Mucosa of gallbladder (tissue), 1 donor: ENCODE measurements at regions not wholly inside any gene's neighbourhood (a gene's known extent, or its start where the extent isn't known, plus 50 kb on each side); places are given as distances from the start of the nearest gene placed in this dataset.

ENCODE experiments used
- DNase-seq: peaks from one replicate; pipeline ENCODE4 v3.0.0-alpha.2; 2020; ENCODE audit warnings: low spot score
- donor health status: DM: no; HTN: no; CAD: no.

DNA sequence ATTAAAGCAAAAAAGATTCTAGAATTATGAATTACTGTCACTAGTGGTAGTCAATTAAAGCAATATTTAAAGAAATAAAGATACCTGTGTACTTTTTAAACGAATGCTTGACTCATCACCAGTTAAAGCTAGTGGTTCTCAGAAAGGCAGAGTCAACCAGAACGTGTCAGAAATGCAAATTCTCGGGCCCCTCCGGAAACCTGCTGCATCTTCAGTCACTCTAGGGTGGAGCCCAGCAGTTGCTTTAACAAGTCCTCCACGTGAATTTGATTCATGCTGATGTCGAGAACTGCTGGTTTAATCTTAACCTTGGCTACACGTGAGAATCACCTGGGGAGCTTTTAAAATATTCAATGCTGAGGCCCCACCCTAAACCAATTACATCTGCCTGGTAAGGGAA, 169.8 kb upstream of the SDK2 start:
- DNase-seq = no peak

DNA sequence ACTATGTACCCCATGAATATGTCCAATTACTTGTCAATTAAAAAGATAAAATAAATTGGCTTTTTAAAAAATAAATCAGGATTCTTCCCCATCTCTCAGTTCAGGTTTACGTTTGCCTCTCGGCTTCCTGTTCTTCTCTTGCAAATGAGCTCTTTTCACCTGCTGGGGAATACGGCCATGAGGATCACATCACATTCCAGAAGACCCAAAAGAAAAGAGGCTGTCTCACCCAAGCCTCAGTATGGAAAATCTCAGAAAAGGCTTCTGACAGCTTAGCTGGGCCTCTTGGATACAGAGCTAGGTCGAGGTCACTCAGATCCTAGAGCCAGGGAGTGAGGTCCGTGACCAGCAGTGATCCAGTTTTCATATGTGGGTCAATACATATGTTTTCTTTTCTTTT, 171.2 kb upstream of the SDK2 start:
- no peak for DNase-seq

DNA sequence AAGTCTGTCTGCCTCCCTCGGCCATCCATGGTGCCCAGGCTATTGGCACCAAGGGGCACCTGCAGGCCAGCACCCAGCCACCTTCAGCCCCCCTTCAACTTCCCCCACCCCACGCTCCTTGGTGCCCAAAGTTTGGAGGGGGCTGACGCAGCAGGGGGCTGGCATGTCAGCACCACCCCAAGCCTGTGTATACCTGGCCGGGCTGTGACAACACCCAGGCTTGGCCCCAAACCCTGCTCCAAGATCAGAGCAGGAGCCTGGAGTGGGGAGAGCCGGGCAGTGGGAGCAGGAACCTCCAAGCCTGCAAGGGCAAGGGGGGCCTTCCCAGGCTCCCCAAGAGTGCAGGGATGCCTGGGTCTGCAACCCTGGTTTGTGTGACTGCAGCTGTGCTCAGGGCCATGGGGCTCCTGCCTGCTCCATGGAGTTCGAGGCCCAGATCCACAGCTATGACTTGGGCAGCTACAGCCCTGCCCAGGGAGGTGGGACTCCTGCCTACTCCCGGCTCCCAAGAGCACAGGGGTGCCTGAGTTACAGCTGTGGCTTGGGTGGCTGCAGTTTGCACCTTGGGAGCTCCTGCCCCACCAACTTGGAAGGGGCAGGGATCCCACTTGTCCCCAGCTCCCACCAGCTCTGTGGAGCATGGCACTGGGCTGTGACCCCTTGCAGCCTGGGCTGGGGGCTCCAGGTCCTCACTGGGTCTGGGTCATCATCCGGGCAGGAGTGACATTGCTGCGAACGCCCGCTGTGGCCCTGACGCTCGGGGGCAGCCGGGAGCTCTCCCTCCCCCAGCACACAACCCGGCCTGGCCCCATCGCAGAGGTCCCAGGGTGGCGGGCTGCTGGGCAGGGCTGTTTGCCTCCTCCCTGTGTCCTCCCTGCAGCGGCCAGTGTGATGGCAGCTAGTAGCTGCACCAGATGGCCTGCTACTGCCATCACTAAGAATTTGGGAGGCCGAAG, 175.5 kb upstream of the SDK2 start:
- no peak for DNase-seq

DNA sequence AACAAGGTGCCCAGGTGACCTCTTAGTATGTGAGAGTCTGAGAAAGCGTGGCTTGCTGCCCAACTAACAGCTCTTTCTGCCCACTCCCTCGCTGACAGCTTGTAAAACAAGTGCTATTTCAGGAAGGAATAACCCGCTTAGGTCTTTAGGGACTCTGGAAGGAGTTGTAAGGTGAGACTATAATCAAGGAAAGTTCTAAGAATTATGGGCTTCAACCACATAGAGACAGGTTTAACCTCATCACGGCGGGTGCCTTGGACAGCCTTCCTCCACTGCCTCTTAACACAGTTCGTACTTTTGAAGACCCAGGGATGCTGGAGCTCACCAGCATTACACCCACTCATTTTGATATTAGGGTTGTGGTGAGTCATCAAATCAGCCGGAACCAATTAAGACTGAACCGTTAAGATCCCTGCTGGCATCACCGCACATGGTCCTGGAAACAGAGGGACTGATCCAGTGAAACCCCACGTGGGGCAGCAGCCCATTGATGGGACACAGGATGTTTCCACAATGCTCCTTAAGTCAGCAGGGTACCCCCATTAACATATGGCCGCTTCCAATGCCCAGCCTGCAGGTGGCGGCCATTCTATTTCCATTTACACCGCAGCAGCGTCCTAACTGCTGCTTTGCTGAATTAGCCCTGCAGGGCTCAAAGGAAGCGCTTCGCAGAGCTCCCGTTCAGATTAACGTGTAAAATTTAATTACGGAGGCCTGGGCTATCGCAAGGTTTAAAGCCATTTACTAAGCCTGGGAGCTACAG, 176.6 kb upstream of the SDK2 start:
- no peak for DNase-seq

DNA sequence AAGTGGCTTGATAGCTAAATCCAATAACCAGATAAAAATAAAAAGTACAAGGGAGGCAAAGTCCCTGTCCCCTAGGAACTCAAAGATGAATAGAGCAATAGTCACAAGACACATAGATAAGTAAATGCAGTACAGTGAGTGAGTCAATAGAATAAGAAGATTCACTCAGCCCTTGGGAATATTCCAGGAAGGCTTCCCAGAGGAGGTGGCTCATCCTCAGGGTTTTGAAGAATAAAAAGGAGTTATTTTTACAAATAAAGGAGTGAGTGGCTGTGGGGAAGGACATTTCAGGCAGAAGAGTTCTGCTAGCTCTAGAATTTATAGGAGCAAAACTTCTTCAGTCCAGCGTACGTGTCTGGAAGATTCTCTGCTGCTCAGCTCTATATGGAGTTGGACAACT, 177.4 kb upstream of the SDK2 start:
- no peak for DNase-seq

DNA sequence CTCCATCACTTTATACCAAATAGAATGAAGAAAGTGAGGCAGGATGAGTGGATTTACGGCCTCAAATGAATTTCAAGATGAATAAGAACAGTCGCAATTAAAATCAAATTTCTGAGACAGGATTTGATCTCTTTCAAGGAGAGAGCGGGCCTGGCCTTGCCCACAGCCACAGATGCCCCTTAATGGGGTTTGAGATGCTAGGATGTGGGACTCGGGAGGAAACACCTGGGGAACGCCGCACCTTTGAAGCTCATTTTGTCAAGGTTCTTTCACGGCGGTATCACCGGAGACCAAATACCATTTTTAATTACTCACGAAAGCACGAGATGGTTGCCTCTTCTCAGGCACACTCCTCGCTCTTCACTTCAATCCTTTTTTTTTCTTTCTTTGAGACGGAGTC, 178.1 kb upstream of the SDK2 start:
- DNase-seq = no peak

DNA sequence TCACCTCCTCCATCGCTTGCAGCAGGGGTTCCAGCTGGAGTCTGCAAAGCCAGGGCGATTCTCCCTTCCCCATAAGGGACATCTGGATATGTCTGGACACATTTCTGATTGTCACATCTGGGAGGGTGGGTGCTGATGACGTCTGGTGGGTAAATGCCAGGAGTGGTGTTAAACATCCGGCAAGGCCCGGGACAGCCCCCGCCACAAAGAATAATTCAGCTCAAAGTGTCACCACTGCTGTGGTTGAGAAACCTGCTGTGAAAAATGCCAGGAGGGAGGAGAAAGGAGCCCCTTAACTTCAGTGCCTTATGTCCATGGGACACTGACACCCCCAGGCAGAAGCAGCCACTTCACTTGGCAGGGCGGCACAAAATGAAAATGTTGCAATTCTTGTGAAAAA, 179.4 kb upstream of the SDK2 start:
- no peak for DNase-seq

DNA sequence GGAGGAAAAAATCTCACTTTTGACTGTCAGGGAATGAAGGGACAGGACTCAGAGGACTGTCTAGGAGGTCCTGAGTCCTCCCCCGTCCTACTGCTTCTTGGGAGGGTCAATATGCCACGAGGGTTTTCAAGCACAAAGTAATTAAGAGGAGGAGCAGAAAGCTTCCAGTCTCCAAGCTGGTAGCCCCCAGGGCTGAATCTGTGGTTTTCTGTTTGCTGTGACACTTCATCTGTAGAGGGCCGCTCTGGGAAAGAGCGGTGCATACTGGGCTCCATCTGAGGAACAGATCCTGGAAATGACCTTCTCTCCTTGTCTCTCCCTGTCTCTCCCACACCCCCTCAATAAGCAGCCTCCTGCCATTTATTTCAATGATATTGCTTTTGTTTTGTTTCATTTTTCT, 180.1 kb upstream of the SDK2 start:
- no peak for DNase-seq

DNA sequence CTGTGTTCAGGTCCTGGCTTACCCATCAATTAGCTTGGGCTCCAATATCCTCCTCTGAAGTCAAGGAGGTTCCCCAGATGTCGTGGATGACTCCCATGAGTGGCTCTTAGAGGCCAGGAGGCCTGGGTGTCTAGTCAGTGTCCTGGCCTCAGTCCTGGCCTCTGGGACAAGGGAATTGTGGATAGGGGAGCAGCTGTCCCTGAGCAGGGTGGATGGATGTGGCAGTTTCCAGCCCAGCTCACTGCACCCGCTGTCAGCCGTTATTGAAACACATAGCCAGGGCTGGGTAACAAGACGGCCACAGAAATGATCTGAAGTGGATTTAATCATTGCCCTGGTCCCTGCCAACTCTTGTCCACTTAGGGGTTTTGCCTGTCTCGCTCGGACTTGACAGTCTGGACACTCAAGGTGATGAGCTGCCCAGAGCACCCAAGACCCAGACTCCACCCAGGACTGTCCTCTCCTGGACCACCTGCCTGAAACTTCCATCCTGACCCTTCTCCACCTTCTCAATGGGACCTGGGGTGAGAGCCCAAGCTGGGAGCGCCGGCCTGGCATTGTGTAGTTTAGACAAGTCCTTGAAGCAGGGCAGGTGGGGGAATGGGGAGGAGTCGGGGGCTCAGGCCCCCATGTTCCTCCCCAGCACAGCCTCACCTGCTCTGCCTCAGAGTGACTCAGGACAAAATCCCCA, 182.1 kb upstream of the SDK2 start:
- DNase-seq = no peak

DNA sequence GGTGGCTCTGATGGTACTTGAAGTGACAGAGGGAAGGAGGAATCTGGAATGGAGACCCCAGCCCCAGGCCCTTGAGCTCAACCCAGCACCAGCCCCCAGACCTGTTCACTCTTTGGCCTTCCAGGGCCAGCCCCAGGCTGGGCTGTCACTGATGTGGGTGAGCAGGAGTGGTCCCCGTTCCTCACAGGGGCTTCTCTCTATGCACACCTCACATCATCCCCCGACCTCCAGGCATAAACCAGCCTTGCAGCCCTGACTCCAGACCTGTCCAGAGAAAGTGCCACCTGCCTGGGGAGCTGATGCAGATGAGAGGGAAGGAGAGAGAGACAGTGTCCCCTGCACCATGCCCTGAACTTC, 182.6 kb upstream of the SDK2 start:
- DNase-seq = no peak

DNA sequence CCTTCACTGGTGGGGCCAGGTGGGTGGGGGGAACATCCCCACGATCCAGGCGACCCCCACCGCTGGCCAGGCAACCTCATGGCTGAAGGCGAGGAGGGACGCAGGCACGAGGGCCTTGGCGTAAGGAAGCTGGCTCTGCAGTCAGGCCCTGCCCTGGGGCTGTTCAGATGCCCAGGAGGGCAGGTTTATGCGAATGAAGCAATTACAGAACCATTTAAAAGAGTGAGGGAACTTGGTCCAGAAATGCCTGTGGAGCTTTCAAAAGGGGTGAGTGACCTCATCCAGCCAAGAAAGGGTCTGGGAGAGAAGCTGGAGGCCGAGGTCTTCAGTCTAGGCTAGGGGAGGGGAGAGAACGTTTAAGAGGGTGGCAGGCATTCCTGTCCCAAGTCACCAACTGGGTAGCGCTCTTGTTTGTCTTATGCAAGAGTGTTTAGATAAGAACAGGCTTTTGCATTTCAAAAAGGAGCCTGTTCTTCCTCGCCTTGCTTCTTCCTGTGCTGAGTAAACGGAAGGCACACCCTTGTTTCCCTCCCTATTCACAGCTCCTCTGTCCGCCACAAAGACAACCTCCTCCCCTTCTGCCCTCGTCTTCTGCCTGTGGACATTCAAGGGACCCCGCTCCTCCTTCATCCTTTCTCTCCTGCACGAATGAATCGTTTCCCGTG, 183.5 kb upstream of the SDK2 start:
- DNase-seq = no peak

DNA sequence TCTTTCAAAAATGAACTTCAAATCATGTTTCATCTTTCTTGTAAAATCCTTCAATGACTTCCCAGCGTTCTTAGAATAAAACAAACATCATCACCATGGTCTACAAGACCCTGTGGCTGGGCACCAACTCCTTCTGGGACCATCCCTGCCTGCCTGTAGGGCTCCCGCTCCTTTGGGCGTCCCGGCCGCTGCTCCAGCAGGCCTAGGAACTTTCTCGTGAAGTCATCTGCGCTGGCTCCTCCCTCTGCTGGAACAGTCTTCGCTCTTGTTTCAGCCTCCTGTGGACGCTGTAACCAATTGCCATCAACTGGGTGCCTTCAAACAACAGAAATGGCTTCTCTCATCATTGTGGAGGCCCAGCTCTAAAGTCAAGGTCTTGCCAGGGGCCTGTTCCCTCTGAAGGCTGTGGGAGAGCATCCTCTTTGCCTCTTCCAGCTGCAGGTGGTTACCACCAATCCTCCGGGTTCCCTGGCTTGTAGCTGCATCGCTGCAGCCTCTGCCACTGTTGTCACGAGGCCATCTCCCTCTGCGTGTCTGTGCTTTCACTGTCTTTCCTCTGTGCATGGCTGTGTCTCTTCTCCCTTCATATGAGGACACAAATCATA, 185.5 kb upstream of the SDK2 start:
- no peak for DNase-seq

DNA sequence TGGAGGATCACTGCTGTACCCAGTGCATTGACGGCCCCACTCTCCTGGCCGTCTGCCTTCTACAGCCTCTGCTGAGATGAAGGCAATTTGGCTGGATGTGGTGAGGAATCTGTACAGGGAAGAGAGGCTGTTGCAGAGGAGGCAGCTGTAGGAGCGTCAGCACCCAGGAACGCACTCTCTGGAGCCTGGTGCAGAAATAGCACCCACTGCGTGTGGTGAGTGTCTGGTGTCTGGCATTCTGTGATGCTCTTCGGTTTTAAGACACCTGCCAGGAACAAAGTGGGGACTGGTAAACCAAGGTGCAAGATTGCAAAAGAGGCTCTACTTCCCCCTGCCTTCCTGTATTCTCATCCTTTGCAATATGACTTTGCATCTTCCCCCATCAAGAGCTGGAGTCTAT, 187.5 kb upstream of the SDK2 start:
- DNase-seq = no peak

DNA sequence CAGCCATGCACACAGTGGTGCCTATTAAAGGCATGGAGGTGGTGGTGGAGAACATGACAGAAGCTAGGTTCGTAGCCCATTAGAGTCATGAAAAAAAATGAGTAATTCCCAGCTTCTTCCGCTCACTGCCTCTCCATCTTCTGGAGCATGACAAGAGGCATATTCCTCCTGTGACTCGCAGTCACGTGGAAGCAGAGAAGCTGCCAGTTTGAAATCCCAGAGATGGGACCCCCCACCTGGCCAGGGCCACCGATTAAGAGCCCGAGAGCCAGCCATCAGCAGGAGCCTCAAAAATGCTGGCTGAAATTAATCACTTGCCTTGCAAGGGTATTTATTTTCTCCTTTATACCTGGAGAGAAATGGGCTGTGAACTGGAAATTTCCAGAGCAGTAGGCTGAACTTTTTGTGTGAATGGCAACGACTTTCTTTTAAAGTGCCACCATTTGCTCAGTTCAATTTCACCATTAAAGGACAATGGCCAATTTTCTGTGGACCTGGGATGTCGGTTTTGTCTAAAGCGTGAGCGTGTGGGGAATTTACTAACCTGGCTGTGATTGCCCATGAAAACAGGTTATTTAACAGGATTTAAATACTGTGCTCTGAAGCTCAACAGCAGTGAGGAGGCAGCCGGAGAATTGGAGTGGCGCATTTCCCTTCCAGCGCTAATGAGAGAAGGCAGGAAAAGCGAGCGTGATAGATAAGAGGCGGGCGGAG, 189.7 kb upstream of the SDK2 start:
- no peak for DNase-seq

DNA sequence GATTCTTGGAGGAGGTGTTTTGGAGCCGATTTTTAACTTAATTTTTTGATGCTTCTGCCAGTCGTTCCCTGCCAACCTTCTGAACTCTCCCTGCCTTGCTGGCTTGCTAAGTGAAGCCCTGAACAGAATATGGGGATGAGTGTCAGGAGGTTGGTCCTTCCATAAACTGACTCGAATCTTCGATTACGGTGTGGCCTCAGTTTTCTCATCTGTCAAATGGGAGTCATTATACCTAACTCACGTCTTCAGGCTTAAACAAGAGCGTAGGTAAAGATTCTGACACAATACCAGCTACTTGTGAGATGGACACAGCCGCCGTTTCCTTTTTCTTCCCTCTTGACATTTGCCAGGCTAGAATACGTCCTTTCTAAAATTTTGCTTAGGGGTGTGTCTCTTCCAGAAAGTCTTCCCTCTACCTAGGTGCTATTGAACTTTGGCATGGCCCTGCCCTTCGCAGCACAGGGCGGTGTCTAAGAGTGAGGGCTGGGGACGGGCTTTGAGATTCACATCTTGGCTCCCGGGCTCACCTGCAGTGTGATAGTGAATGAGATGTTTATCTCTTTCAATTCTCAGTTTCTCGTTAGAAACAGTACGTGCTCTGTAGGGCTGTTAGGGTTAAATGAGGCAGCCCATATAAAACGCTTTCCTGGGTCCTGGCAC, 190.6 kb upstream of the SDK2 start:
- DNase-seq = no peak

DNA sequence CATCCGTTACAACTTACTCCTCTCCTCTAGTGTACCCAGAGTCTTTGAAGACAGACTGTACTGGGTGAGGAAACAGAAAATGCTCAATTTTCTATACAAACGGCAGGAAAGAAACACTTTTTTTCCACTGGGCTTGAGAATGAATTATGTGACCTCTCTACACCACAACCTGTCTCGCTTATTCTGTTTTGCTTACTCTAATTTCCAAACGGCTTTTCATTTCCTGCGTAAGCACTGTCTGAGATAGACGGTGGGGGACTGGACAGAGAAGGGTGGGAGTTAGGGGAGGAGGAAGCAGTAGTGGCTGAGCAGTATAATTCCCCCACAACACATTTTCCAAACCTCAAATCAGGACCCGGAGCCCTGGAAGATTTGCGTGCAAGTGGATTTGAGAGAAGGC, 191.4 kb upstream of the SDK2 start:
- DNase-seq = no peak

DNA sequence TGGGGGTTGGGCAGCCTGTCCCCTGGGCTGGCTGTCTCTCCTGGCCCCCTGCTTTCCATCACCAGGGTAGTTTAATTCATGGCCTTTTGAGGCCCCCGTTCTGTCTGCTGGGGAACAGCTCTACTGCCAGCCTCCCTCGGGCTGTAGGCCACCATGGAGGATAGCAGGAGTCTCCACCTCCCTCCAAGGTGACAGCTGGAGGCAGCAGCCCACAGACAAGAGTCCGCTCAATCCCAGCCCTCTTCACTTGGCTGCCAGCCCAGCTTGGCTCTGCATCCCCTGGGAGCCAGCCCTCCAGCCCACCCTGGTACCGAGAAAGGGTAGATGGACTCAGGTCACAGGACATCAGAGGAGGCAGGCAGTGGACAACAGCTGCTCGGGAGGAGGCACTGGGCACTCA, 194.6 kb upstream of the SDK2 start:
- no peak for DNase-seq

DNA sequence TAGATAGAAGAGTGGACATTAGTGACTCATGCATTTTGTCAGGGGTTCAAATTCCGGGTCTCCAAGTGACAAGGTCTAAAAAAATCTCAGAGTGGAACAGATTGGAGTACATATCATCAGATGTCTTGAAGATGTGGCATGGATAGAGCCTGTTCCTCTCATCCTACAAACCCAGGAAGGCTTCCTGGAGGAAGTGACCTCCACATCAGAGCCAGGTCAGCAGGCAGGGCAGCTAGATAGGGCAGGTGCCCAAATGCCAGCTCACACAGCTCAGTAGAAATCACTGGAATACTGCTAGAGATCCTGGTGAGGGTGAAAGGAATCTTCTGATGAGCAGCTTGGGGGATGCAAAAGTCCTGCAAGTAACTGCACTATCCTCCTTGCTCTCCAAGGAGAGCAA, 196.6 kb upstream of the SDK2 start:
- no peak for DNase-seq

DNA sequence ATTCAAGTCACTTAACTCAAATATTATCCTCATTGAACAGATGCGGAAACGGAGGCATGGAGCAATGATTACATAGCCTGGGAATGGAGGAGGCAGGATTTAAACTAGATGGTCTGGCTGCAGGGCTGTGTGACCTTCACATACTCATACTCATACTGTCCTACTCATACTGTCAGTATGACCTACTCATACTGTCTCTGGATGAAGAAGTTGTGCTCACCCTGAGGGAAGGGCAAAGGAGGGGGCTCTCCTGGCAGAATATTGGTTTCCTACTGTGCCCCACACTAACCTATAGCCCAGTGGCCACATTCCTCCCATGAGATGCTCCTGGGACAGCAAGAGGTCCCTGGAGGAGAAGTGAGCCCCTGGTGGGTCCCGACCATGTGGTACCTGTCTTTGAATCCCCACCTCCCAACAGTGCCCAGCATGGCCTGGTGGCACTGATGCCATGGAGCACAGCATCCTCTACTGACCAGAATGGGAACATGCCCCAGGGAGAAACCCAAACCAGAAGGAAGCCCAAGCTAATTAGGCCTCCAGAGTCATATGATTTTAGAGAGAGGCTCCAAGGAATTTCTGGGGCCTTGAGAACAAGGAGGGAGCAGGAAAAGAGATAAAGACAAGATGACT, 197.3 kb upstream of the SDK2 start:
- no peak for DNase-seq

DNA sequence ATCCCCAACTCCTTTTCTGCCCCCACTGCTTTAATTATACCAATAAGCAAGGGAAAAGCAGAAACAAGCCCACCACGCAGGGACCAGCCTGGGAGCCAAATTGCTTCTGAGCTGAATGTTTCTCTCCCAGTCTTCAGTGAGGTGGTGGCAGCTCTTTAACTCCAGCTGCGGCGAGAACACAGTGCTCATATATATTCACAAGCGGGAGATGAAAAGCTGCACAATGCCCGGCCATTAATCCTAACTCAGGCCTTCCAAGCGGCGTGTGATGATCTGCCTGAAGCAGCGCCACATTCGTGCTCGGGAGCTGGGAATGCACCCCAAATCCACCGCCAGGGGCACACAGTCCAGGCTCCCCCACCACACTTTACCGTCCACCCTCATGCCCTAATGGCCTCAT, 203.7 kb upstream of the SDK2 start:
- DNase-seq = no peak
